HG03196 (cell line): ENCODE measurements at regions not wholly inside any gene's neighbourhood (a gene's known extent, or its start where the extent isn't known, plus 50 kb on each side); places are given as distances from the start of the nearest gene placed in this dataset.
"Not testable (repeated sequence)": the region's sequence is repeated elsewhere in the genome, so short reads cannot be mapped to it uniquely, and the experiment has no call there.

Experiments used
- ATAC-seq: cut with Tn5 transposase; IDR thresholded peaks from one replicate; pipeline ENCODE4 v1.9.1; 2021; ENCODE audit not compliant: unreplicated experiment

DNA sequence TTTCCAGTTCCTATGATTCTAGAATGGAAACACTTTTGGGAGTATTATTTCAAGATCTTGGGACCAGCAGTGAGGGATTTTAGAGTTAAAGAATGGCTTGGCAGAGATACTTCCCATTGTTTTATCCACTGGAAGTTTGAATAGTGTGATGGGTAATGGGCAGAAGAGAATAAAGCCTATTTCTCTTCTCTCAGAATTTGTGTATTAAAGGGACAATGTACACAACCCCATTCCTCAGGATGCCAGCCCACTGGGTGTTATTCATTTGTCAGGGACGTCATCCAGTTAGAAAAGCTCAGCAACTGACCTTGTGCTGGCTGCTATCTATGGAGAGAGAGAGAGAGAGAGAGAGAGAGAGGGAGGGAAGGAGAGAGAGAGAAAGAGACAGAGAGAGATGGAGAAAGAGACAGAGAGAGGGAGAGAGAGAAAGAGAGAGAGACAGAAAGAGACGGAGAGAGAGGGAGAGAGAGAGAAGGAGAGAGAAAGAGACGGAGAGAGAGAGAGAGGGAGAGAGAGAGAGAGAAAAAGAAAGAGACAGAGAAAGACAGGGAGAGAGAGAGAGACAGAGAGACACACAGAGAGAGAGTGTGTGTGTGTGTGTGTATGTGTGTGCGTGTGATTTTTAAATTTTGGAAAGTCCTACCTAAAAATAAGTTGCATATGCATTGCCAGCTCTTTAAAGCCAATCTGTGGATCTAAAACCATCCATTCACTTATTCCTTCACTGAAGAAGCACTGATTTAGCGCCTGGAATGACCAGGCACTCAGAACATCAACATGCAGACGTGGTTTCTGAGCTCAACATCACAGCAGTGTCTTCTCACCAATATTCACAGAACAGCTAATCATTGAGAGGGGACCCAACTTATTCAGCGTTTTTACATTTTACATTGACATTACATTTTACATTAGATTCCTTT is 388.8 kb downstream of the THBS2 start:
- no peak for ATAC-seq

DNA sequence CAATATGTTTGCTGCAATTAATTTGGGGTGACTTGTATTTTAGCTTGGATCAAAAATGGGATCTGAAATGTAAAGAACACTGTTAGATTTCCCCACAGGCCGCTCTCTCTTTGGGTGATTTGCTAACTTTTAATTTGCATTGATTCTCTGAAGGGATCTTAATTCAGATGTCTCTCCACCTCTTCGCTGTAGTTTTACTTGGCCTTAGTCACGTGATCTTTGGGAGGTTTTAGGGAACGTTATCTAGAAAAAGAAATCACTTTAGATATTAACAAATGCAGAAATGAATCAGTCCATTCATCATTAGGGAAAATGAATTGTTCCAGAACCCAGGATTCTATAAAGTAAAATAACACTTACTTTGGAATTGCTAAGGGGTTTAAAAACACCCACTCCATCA is 390.2 kb downstream of the THBS2 start:
- ATAC-seq, result no peak

DNA sequence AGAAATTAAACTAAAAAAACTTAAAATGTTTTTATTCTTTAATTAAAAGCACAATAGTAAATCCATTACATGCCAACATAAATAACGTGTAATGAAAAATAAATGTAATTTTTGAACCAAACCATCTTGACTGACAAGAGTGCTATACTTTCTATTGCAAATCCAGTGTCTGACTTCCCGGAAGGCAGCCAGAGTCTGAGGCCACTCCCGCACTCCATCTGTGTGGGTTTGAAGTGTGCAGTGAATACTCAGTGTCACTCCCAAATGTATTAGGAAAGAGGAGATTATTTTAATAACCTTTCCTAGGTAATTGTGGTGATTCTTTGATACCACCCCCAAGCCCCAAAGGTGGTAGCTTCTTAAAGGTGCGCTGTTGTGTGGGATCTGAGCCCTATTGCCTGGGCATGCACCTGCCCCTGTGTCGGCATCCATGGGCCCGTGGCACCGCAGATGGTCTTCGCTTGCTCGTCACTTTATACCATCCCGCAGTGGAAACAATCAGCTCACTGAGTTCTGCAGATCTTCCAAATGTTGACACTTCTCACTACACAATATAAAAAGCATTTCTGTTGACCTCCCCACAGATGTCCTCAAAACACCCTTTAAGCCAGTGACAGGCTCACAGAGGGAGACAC is 391.2 kb downstream of the THBS2 start:
- ATAC-seq, result no peak

DNA sequence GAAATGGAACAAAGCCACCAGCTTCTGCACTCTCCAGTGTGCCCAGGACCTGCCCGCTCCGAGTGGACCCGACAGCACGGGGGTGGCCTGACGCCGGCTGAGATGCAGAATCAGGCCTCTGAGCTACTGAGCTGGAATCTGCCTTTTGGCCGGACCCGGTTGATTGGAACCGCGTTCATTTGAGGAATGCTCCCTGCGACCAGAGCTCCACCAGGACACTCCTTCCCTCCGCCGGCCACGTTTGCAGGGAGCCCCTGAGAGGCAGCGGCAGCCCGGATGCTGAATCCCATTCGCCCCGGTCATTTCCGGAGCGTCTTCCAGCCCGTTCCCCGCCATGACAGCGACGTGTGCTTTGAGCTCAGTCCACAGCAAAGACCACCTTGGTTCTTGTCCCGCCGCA is 392.7 kb downstream of the THBS2 start:
- ATAC-seq, result no peak

DNA sequence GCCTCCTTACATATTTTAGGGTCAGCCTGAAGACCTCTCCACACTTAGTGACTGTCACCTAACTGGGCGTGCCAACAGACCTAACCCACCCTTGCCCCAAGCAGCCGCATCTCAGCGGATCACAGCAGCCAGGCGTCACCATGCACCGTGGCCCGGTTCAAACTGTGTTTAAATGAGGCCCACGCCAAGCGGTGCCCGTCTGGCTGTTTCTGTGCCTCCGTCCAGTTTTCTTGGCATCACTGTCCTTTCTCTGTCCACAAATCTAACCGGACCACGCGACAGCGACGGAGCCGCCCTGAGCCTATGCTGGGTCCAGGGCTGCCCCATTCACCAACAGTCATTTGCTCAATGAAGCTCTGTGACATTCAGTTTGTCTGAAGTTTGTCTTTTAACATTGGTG is 393.3 kb downstream of the THBS2 start:
- no peak for ATAC-seq

DNA sequence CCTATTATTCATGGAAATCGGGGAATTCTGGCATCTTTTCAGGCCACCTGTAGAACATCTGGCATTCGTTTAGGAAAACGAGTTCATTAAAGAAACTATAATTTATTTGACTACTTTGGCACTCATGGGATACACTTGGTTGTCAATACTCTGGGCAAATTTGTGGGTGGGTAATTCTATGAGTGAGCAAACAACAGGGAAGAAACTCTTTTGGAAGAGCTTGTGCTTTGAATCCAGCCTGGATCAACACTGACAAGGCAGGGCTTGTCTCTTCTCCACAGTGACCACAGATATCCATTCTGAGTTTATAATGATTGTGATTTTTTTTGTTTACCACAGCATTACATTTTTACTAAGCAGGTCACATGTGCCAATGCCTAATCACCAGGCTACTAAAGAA is 394.7 kb downstream of the THBS2 start:
- no peak for ATAC-seq

DNA sequence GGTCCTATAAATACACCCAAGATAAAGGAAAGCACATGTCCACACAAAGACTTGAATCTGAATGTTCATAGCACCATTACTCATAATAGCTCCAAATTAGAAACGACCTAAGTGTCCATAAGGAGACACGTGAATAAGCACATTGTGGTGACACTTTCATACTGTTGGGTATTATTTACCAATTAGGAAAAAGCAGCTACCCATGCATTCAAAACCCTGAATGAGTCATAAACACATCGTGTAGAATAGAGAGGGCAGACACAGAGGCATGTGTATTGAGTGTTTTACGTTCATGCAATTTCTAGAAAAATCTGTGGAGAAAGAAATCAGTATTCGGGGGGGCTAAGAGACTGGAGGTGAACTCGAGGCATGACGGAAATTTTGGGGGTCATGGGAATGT is 396.7 kb downstream of the THBS2 start:
- ATAC-seq, result no peak

DNA sequence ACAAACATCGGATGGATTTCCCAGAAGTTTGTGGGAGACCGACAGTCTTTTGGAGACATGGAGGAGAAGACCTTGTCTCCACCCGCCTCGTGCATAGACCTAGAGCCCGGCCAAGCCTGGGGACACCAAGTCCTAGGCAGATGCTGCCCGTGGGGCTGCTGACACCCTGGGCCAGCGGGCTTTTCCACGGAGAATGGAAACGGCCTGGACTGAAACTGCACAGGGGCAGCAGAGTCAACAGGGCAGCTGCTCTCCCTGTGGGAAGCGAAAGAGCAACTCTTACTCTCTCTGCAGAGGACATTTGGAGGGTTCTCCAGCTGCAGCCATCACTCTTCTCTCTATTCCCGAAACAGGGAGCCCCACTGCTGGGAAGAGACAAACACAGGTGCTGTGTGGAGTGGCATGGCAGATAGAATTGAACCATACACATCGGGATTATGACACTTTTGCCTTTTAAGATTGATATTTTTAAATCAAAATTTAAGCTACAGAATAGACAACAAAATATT is 401.2 kb downstream of the THBS2 start:
- no peak for ATAC-seq

DNA sequence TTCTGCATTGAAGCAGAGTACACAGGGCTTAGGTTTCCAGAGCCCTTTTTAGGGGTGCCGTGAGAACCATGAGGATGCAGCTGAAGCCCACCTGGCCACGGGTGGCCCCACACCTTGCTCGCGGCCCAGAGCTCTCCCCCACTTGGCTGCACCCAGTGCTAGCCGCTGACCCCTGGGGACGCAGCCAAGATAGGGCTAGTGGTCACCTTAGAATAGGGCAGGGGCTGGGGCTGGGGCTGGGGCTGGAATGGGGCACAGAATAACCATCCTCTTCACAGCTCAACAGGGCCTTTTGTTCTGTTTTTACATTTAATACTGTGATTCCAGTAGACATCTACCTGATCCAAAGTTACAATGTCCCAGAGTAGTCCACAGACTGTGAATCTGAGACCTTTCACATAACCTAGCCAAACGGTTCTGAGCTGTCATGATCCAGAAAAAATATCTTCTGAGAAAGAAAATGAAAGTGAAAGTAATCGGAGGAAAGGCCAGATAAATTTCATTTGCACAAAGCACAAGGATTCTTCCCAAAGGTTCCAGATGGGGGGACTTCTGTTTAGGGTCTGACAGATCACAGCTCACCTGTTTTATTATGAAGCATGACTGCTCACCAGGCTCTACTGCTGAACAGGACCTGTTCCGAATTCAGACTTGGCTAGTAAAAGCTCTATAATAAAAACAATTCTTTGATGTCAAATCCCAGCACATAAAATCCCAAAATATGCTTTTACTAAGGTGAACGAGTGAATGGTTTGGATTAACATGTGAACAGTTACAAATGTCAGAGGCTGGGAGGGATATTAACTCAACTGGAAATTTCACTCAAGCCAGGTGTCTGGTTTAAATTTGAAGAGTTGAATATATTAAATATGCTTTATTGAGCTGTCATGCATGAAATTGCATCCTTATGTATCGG is 401.9 kb downstream of the THBS2 start:
- ATAC-seq, result no peak

DNA sequence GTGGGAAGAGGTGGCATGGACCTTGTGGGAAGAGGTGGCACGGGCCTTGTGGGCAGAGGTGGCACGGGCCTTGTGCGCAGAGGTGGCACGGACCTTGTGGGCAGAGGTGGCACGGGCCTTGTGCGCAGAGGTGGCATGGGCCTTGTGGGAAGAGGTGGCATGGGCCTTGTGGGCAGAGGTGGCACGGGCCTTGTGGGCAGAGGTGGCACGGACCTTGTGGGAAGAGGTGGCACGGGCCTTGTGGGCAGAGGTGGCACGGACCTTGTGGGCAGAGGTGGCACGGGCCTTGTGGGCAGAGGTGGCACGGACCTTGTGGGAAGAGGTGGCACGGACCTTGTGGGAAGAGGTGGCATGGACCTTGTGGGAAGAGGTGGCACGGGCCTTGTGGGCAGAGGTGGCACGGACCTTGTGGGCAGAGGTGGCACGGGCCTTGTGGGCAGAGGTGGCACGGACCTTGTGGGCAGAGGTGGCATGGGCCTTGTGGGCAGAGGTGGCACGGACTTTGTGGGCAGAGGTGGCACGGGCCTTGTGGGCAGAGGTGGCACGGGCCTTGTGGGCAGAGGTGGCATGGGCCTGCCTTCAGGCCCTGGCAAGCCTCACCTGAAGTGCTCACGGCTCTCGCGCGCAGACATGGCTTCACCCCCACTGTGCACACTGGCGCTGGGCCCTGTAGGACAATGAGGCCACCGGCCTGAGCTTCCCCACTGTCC is 403.5 kb downstream of the THBS2 start:
- not testable (repeated sequence) for ATAC-seq

DNA sequence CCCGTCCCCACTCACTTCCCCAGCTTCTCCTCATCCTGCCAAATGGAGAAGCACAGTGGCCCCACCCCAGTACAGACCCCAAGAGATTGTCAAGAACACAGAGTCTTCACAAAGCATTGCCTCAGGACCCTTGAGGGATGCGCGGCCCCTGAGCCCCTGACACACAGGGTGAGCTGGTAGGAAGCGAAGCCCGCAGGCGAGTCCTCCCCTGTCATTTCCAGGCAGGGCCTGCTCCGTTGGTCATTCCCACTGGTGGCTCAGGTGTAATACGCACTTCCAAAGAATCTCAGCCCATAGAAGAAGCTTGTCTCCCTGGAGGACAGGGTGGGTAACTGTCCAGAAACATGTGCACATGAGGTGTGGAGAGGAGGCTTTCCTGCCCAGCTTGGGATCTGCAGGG is 404.2 kb downstream of the THBS2 start:
- ATAC-seq, result no peak

DNA sequence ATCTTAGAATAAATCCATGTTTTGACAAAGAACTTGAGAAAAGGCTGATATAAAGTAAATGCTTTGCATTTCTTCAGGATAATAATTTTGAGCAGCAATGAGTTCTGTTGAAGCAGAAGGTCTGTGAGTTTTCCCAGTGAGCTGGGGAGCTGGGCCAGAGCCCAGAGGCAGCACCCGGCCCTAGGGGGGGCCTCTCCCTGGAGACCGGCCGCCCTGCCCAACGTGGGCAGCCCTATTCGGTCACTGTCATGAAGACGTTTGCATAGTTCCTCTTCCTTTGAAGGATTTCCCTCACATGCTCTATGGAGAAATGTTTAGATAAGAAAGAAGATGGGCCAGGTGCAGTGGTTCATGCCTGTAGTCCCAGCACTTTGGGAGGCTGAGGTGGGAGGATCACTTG is 404.8 kb downstream of the THBS2 start:
- no peak for ATAC-seq

DNA sequence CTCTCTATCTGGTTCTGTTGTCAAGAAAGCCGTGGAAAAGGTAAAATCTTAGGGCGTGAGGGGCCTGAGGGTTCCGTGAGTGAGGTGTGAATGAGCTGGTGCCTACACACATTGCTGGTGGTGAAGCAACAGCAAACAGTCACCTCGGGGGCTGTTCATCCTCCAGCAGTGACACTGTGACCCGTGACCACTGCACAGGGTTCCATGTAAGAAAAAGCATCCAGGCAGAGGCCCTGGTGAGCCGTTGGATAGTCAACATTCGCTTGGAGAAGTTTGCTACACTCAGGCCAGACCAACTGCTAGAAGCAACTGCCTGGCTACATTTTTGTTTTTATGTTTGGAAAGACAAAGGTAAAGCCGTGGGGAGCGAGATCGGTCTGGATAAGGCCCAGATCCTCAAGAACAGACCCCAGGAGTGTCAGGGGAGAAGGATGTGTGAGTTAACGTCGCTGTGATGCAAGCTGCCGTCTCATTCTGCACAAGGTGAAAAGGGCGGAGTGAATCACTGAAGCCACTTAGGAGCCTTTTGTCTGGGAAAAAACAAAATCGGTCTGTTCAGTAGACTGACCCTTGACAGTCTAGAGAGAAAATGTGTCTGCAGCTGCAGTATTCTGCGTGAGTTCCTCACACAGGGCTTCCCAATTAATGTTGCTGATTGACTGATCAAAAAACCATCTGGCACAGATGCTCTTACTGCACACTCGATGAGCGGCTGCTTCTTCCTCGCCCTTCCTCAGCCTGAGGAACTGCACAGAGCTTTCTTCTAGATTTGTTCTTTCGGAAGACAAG is 404.0 kb downstream of the SMOC2 start:
- ATAC-seq, result no peak

DNA sequence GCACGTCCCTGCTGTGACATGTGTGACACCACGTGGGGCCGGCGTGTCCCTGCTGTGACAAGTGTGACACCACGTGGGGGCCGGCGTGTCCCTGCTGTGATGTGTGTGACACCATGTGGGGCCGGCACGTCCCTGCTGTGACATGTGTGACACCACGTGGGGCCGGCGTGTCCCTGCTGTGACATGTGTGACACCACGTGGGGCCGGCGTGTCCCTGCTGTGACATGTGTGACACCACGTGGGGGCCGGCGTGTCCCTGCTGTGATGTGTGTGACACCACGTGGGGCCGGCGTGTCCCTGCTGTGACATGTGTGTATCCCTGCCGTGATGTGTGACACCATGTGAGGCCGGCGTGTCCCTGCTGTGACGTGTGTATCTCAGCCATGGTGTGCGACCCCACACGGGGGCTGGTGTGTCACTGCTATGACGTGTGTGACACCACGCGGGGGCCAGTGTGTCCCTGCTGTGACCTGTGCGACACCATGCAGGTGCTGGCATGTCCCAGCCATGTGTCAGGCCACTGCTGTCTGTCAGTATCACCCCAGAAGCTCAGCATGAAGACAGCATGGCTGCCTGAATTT is 401.7 kb downstream of the SMOC2 start:
- not testable (repeated sequence) for ATAC-seq

DNA sequence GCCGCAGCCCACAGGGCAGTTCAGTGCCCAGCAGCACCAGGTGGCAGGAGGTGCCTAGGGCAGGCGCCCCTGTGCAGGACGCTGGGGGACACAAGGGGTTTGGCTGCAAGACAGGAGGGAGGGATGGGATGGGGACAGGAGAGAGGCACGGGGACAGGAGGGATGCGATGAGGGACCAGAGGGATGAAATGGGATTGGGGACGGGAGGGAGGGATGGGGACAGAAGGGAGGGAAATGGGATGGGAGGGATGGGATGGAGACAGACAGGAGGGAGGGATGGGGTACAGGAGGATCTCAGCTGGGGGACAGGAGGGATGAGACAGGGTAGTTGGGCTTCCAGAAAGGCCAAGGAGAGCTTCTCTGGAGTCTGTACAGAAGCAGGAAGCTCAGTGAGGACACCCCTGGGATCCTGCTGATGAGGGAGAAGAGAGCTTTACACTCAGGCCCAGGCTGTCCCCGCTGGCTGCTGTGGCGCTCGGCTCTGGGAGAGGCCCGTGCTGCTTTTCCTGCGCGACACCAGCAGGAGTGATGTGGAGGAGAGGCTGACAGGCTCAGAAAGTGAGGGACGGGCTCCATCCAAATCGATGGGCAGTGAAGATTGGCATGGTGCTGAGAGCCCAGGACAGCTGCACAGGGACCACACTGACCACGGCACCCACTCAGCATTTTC is 400.8 kb downstream of the SMOC2 start:
- no peak for ATAC-seq

DNA sequence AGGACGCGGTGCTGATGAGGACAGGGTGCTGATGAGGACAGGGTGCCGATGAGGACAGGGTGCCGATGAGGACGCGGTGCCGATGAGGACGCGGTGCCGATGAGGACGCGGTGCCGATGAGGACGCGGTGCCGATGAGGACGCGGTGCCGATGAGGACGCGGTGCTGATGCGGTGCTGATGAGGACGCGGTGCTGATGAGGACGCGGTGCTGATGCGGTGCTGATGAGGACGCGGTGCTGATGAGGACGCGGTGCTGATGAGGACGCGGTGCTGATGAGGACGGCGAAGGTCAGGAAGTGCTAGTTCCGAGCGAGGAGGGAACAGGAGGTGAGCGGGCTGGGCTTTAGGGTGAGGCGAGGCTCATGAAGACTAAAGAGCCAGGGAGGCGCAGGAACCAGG is 399.9 kb downstream of the SMOC2 start:
- ATAC-seq, result not testable (repeated sequence)

DNA sequence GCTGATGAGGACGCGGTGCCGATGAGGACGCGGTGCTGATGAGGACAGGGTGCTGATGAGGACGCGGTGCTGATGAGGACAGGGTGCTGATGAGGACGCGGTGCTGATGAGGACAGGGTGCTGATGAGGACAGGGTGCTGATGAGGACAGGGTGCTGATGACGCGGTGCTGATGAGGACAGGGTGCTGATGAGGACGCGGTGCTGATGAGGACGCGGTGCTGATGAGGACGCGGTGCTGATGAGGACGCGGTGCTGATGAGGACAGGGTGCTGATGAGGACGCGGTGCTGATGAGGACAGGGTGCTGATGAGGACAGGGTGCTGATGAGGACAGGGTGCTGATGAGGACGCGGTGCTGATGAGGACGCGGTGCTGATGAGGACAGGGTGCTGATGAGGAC is 399.3 kb downstream of the SMOC2 start:
- ATAC-seq, result not testable (repeated sequence)

DNA sequence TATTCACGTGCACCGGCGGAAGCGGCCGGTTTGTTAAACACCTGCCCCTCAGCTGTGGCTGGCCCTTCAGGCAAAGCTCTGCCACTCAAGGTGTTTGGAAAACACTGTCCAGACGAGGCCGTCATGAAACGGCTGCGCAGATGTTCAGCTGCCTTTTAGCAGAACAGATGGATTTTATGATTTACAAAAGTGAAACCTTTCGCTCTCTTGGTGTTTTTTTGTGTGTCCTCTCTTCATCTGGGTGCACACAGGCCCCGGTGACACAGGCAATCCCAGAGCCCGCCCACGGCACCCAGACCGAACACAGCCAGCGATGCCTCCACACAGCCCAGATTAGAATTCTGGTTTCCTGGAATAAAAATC is 397.0 kb downstream of the SMOC2 start:
- ATAC-seq, result no peak
